ENCODE measurements at regions not wholly inside any gene's neighbourhood (a gene's known extent, or its start where the extent isn't known, plus 50 kb on each side); places are given as distances from the start of the nearest gene placed in this dataset.

DNA sequence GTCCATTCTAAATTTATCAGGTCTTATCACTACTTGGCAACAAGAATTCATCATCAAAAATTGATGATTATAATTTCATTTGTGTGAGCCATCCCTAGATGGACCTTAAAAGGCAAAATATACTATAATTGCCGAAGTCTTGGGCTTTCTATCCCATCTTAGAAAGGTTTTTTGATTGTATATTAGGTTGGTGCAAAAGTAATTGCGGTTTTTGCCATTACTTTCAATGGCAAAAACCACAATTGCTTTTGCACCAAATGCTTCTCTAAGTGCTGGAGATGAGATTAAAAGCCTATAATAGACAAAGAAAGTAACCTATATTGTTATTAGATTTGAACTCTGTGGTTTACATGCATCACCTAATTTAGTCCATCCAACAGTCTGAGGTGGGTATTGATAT, 612.9 kb downstream of the ZNF385D start:
- no peak overlapping the region for H3K4me2 ChIP-seq (ENCODE audit: low read length)
- H3K36me3 ChIP-seq (ENCODE audit: insufficient read depth, low read length): no peaks in the 10 kb centered on the region
- no peaks in the 10 kb centered on the region for H3K27me3 ChIP-seq (ENCODE audit: control insufficient read depth, insufficient read depth, low read length)
- H3K9ac ChIP-seq (ENCODE audit: low read depth, low read length): no peak overlapping the region
- H3K4me3 ChIP-seq (ENCODE audit: low read length): no peak overlapping the region
- no peaks in the 10 kb centered on the region for H3K9me3 ChIP-seq (replicated peaks; ENCODE audit: low read length)
- no peaks in the 10 kb centered on the region for H3K4me1 ChIP-seq (ENCODE audit: control insufficient read depth, insufficient read depth, low read length)

DNA sequence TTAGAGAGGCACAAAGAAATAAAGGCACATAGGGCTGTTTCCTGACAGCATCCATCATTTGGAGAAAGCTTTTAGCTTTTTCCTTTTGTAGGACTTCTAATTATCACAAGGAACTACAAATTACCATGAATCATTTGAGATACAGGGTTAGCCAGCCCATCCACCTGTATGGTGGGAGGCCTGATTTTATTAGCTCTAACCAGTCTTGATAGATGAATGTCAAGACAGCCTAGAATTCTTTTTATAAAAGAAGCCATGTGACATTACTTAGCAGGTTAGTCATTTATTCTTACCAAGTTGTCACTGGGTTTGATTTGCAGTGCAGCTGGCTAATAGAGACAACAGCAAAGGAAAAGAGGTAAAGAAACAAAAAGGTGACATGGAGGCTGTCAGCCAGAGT, 618.1 kb downstream of the ZNF385D start:
- Histone ChIP-seq H3K36me3 (ENCODE audit: insufficient read depth, low read length) (no peaks in the 10 kb centered on the region), H3K27me3 (ENCODE audit: control insufficient read depth, insufficient read depth, low read length) (no peaks in the 10 kb centered on the region), H3K4me1 (ENCODE audit: control insufficient read depth, insufficient read depth, low read length) (no peaks in the 10 kb centered on the region), H3K9me3 (replicated peaks; ENCODE audit: low read length) (no peaks in the 10 kb centered on the region), H3K4me2 (ENCODE audit: low read length) (no peak overlapping the region), H3K9ac (ENCODE audit: low read depth, low read length) (no peak overlapping the region), H3K4me3 (ENCODE audit: low read length) (no peak overlapping the region)

DNA sequence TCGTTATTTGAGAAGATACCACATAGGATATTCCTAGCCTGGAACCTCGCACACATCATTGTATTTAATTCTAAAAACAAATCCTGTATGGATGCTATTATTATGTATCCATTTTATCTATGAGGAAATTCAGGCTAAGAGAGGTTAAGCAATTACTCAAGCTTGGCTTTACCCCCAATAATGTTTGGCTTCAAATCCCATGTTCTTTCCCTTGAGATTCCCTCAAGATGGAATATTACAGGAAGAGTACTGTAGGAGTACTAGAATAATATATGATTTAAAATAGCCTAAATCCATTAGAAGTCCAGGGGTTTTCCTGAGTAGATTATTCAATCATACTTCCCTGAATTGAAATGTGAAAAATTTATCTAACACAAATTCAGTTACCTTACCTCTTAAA, 630.2 kb downstream of the ZNF385D start:
- H3K4me3 ChIP-seq (ENCODE audit: low read length): no peak overlapping the region
- no peaks in the 10 kb centered on the region for H3K27me3 ChIP-seq (ENCODE audit: control insufficient read depth, insufficient read depth, low read length)
- H3K9ac ChIP-seq (ENCODE audit: low read depth, low read length): no peak overlapping the region
- H3K4me1 ChIP-seq (ENCODE audit: control insufficient read depth, insufficient read depth, low read length): no peaks in the 10 kb centered on the region
- no peaks in the 10 kb centered on the region for H3K9me3 ChIP-seq (replicated peaks; ENCODE audit: low read length)
- no peaks in the 10 kb centered on the region for H3K36me3 ChIP-seq (ENCODE audit: insufficient read depth, low read length)
- no peak overlapping the region for H3K4me2 ChIP-seq (ENCODE audit: low read length)

DNA sequence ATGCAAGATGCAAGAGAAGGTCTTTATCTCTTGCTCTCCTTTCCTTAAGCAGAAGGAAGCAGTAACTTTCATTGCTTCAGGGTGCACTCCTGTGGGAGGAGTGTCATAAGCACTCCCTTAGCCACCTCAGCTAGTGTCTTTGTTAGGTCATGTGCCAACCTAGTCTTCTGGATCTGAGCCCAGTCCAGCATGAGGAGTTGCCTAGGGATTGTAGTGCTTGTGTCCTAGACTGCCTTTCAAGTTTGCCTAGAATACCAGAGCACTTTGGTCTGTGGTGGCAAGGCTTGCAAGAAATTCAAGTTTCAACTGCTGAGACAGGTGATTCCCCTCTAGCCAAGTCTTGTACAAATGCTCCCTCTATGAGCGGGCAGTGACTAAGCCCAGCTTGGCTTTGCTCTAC, 633.6 kb downstream of the ZNF385D start:
- Histone ChIP-seq H3K36me3 (ENCODE audit: insufficient read depth, low read length) (no peaks in the 10 kb centered on the region), H3K4me2 (ENCODE audit: low read length) (no peak overlapping the region), H3K4me1 (ENCODE audit: control insufficient read depth, insufficient read depth, low read length) (no peaks in the 10 kb centered on the region), H3K4me3 (ENCODE audit: low read length) (no peak overlapping the region), H3K9me3 (replicated peaks; ENCODE audit: low read length) (no peaks in the 10 kb centered on the region), H3K27me3 (ENCODE audit: control insufficient read depth, insufficient read depth, low read length) (no peaks in the 10 kb centered on the region), H3K9ac (ENCODE audit: low read depth, low read length) (no peak overlapping the region)

DNA sequence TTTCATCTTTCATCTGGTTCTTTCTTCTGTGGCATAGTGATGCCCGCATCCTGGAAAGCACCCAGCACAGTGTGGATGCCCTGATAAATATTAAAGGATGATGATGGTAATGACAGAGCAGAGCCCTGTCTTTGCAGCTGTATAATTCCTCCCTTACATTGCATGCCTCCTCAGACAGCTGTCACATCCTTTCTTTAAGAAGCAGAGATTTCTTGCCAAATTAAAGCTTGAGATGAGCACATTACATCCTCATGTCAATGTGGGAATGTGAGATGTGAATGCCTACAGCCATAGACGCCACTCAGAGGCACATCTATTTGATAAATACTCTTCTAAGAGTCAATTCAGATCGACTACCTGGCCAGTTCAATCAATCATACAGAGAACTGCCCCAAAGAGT, 642.0 kb downstream of the ZNF385D start:
- no peaks in the 10 kb centered on the region for H3K36me3 ChIP-seq (ENCODE audit: insufficient read depth, low read length)
- no peaks in the 10 kb centered on the region for H3K9me3 ChIP-seq (replicated peaks; ENCODE audit: low read length)
- H3K4me3 ChIP-seq (ENCODE audit: low read length): no peak overlapping the region
- no peak overlapping the region for H3K4me2 ChIP-seq (ENCODE audit: low read length)
- H3K4me1 ChIP-seq (ENCODE audit: control insufficient read depth, insufficient read depth, low read length): no peaks in the 10 kb centered on the region
- no peaks in the 10 kb centered on the region for H3K27me3 ChIP-seq (ENCODE audit: control insufficient read depth, insufficient read depth, low read length)
- no peak overlapping the region for H3K9ac ChIP-seq (ENCODE audit: low read depth, low read length)

DNA sequence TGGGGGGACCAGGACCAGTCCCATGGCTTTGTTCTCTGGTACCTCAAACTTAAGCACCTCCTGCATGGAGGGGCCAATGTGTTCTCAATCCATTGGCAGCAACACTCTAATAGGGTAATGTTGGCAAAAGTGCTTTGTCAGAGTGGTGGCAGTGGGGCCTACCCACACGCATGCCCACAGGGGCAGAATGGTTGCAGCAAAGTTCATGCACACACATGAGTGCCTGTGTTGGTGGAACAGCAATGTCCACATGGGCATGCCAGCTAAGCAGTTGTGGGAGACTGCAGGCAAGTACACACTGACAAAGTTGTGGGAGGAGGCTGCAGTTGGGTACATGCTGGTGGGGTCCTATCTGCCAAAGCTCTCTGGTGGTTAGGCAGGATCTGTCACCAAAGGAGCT, 645.2 kb downstream of the ZNF385D start:
- no peak overlapping the region for H3K9ac ChIP-seq (ENCODE audit: low read depth, low read length)
- H3K36me3 ChIP-seq (ENCODE audit: insufficient read depth, low read length): no peaks in the 10 kb centered on the region
- no peaks in the 10 kb centered on the region for H3K4me1 ChIP-seq (ENCODE audit: control insufficient read depth, insufficient read depth, low read length)
- H3K9me3 ChIP-seq (replicated peaks; ENCODE audit: low read length): no peaks in the 10 kb centered on the region
- no peak overlapping the region for H3K4me2 ChIP-seq (ENCODE audit: low read length)
- no peak overlapping the region for H3K4me3 ChIP-seq (ENCODE audit: low read length)
- H3K27me3 ChIP-seq (ENCODE audit: control insufficient read depth, insufficient read depth, low read length): no peaks in the 10 kb centered on the region

DNA sequence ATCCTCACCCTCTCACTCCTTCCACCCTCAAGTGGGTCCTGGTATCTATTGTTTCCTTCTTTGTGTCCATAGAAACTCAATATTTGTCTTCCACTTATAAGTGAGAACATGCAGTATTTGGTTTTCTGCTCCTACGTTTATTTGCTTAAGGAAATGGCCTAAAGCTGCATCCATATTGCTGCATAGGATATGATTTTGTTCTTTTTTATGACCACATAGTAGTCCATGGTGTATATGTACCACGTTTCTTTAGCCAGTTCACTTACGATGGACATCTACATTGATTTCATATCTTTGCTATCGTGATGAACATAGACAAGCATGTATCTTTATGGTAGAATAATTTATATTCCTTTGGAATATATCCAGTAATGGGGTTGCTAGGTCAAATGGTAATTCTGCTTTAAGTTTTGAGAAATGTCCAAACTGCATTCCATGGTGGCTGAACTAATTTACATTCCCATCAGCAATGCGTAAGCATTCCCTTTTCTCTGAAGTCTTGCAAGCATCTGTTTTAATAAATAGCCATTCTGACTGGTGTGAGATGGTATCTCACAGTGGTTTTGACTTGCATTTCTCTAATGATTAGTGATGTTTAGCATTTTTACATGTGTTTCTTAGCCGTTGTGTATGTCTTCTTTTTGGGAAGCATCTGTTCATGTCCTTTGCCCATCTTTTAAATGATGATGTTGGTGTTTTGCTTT, 650.2 kb downstream of the ZNF385D start:
- Histone ChIP-seq H3K4me3 (ENCODE audit: low read length) (no peak overlapping the region), H3K4me2 (ENCODE audit: low read length) (no peak overlapping the region)

DNA sequence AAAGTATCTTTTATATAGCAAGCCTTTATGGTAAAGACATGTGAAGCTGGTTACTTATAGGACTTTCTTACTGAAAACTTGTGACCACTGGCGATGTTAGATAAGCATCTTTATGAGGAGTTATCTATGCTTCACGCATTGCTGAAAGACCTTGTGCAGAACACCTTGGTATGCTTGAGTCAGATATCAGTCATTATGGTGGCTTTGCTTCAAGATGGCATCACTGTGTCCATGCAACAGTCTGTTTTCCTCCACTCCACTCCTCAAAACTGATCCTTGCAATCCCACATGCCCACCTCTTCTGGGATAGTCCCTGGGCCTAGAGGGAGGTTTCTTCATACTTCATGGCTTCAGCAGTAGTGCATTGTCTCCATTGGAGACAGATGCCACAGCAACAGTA, 656.3 kb downstream of the ZNF385D start:
- no peak overlapping the region for H3K9ac ChIP-seq (ENCODE audit: low read depth, low read length)
- no peaks in the 10 kb centered on the region for H3K36me3 ChIP-seq (ENCODE audit: insufficient read depth, low read length)
- H3K4me2 ChIP-seq (ENCODE audit: low read length): no peak overlapping the region
- H3K27me3 ChIP-seq (ENCODE audit: control insufficient read depth, insufficient read depth, low read length): no peaks in the 10 kb centered on the region
- no peak overlapping the region for H3K4me3 ChIP-seq (ENCODE audit: low read length)
- no peaks in the 10 kb centered on the region for H3K9me3 ChIP-seq (replicated peaks; ENCODE audit: low read length)
- H3K4me1 ChIP-seq (ENCODE audit: control insufficient read depth, insufficient read depth, low read length): no peaks in the 10 kb centered on the region

More for the DNA sequence above, 650.2 kb downstream of the ZNF385D start:
- no peaks in the 10 kb centered on the region for H3K36me3 ChIP-seq (ENCODE audit: insufficient read depth, low read length)
- H3K9me3 ChIP-seq (replicated peaks; ENCODE audit: low read length): no peaks in the 10 kb centered on the region
- no peaks in the 10 kb centered on the region for H3K4me1 ChIP-seq (ENCODE audit: control insufficient read depth, insufficient read depth, low read length)
- H3K27me3 ChIP-seq (ENCODE audit: control insufficient read depth, insufficient read depth, low read length): no peaks in the 10 kb centered on the region
- no peak overlapping the region for H3K9ac ChIP-seq (ENCODE audit: low read depth, low read length)

DNA sequence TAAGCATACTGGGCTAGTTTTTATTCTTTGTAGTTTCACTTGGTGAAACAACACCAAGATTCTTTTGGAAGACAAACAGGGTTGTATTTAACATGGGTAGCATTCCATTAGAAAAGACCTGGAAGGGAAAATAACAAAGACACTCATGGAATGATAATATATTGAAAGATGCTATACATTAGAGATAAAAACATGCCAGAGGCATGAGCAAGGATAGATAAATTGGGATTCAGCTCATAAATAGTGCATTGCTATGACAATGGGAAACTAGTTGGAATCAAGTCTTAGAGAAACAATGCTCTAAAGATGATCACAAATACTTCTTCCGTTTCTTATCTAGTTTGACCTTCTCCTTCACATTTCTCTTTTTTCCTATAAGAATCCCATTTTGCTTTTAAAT, 677.4 kb downstream of the ZNF385D start:
- Histone ChIP-seq H3K4me1 (ENCODE audit: control insufficient read depth, insufficient read depth, low read length) (no peaks in the 10 kb centered on the region), H3K36me3 (ENCODE audit: insufficient read depth, low read length) (no peaks in the 10 kb centered on the region), H3K4me3 (ENCODE audit: low read length) (no peak overlapping the region), H3K9ac (ENCODE audit: low read depth, low read length) (no peak overlapping the region), H3K27me3 (ENCODE audit: control insufficient read depth, insufficient read depth, low read length) (no peaks in the 10 kb centered on the region), H3K9me3 (replicated peaks; ENCODE audit: low read length) (no peaks in the 10 kb centered on the region), H3K4me2 (ENCODE audit: low read length) (no peak overlapping the region)

DNA sequence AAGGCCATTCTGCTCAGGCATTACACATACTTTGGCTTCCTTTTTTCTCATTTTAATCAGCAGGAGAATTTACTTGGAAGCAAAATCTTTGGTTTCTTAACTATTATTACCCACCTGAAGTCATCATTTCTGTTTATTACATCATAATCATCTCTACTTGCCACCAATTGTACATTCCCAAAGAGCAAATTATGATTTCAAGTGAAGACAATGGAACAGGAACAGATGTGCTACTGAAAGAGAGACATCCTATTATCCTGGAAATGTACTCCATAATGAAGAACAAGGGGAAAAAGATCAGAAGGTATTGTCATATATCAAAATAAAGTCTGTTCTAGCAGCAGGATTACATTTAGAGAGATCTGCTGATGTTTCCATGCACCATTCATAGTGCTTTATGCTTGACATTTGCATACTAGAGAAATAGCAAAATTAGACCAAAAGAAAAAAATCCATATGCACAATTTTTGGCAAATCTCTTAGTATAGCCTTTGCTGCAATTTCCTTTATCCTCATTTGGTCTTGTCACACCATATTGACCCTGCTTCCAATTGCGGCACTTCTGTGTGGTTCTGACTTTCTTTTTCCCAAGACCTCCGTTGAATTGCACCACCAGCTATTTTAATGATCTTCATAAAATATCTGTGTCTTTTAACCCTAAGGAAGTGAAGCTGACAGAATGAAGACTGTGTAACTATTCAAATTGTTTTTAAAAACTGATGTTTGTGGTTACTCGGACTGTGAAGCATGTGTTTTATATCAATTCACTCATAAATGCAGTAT, 683.8 kb downstream of the ZNF385D start:
- H3K4me1 ChIP-seq (ENCODE audit: control insufficient read depth, insufficient read depth, low read length): no peaks in the 10 kb centered on the region
- no peak overlapping the region for H3K9ac ChIP-seq (ENCODE audit: low read depth, low read length)
- H3K36me3 ChIP-seq (ENCODE audit: insufficient read depth, low read length): no peaks in the 10 kb centered on the region
- no peaks in the 10 kb centered on the region for H3K27me3 ChIP-seq (ENCODE audit: control insufficient read depth, insufficient read depth, low read length)
- H3K9me3 ChIP-seq (replicated peaks; ENCODE audit: low read length): no peaks in the 10 kb centered on the region
- no peak overlapping the region for H3K4me2 ChIP-seq (ENCODE audit: low read length)
- no peak overlapping the region for H3K4me3 ChIP-seq (ENCODE audit: low read length)

DNA sequence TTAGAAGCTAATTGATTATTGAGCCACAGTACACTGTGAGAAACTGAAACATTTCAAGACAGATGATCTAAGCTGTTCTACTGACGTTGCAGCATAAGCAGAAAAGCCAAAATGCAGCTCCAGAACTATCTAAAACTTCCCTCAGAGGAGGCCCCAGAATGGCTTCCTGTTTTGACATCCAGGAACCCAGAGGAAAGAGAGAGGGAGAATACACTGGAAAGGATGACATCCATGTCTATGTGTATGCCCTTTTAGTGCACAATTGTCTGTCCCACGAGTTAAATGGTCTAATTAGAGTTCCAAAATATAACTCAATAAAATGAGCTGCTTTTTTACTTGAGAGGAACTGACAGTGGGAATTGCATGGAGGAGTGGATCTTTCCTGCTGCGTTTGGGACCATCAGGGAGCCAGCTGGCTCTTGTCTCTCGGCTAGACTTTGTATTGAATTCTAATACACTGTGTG, 688.1 kb downstream of the ZNF385D start:
- no peaks in the 10 kb centered on the region for H3K9me3 ChIP-seq (replicated peaks; ENCODE audit: low read length)
- H3K4me1 ChIP-seq (ENCODE audit: control insufficient read depth, insufficient read depth, low read length): no peaks in the 10 kb centered on the region
- H3K9ac ChIP-seq (ENCODE audit: low read depth, low read length): no peak overlapping the region
- no peaks in the 10 kb centered on the region for H3K36me3 ChIP-seq (ENCODE audit: insufficient read depth, low read length)
- H3K4me2 ChIP-seq (ENCODE audit: low read length): no peak overlapping the region
- H3K4me3 ChIP-seq (ENCODE audit: low read length): no peak overlapping the region
- no peaks in the 10 kb centered on the region for H3K27me3 ChIP-seq (ENCODE audit: control insufficient read depth, insufficient read depth, low read length)

DNA sequence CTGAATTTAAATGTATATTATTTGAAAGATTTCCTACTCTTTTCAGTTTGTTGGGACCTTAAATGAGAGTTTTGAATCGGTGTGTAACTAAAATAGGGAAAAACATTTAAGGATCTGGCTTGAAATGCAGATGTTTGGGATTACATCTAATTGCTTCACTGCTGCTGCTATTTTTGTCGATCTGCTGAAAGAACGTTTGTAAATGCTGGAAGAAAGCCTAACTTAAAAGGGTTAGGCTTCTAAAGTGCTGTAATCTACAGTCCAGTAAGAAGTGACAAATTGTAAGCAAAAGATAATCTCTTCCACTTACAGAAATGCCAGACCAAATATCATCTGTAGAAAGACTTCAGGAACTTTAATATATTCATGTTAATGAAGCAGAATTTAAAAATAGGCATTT, 691.6 kb downstream of the ZNF385D start:
- Histone ChIP-seq H3K4me3 (ENCODE audit: low read length) (no peak overlapping the region), H3K36me3 (ENCODE audit: insufficient read depth, low read length) (no peaks in the 10 kb centered on the region), H3K4me1 (ENCODE audit: control insufficient read depth, insufficient read depth, low read length) (no peaks in the 10 kb centered on the region), H3K9ac (ENCODE audit: low read depth, low read length) (no peak overlapping the region), H3K4me2 (ENCODE audit: low read length) (no peak overlapping the region), H3K9me3 (replicated peaks; ENCODE audit: low read length) (no peaks in the 10 kb centered on the region), H3K27me3 (ENCODE audit: control insufficient read depth, insufficient read depth, low read length) (no peaks in the 10 kb centered on the region)
